ENCODE measurements at regions not wholly inside any gene's neighbourhood (a gene's known extent, or its start where the extent isn't known, plus 50 kb on each side); places are given as distances from the start of the nearest gene placed in this dataset.

- H3K4me3 ChIP-seq (ENCODE audit: low read depth, low read length) = no peak overlapping the region
- no peak for TF ChIP-seq CTCF (IDR thresholded peaks at IDR 0.05; ENCODE audit: insufficient read depth, low read length, poor library complexity, severe bottlenecking)
- no peaks in the 10 kb centered on the region for H3K27me3 ChIP-seq (ENCODE audit: control insufficient read depth, insufficient read depth, low read length)
- no peaks in the 10 kb centered on the region for H3K36me3 ChIP-seq (ENCODE audit: control insufficient read depth, insufficient read depth, low read length)
- DNase-seq (ENCODE audit: low read depth) = no peak
These were observed 350.4 kb downstream of the AMY1C start for GRCh38 chr1:104100115-104100514.

DNA sequence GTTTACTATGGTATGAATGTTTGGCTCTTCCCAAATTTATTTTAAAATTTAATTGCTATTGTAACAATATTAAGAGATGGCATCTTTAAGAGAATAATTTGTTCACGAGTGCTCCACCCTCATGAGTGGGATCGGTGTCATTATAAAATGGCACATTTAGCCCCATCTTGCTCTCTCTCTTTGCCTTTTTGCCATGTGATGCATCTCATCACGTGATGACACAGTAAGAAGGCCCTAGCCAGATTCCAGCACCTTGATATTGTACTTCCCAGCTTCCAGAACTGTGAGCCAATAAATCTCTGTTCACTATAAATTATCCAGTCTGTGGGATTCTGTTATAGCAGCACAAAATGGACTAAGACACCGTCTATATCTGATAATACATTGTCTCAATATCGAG, 355.8 kb downstream of the AMY1C start:
- no peak for TF ChIP-seq CTCF (IDR thresholded peaks at IDR 0.05; ENCODE audit: insufficient read depth, low read length, poor library complexity, severe bottlenecking)
- Histone ChIP-seq H3K27me3 (ENCODE audit: control insufficient read depth, insufficient read depth, low read length) (no peaks in the 10 kb centered on the region), H3K4me3 (ENCODE audit: low read depth, low read length) (no peak overlapping the region), H3K36me3 (ENCODE audit: control insufficient read depth, insufficient read depth, low read length) (no peaks in the 10 kb centered on the region)
- DNase-seq (ENCODE audit: low read depth) = no peak

GRCh38 chr1:104120525-104120924, 370.8 kb downstream of the AMY1C start:
- Histone ChIP-seq H3K36me3 (ENCODE audit: control insufficient read depth, insufficient read depth, low read length) (no peaks in the 10 kb centered on the region), H3K27me3 (ENCODE audit: control insufficient read depth, insufficient read depth, low read length) (no peaks in the 10 kb centered on the region), H3K4me3 (ENCODE audit: low read depth, low read length) (no peak overlapping the region)
- DNase-seq (ENCODE audit: low read depth) = no peak
- TF ChIP-seq CTCF (IDR thresholded peaks at IDR 0.05; ENCODE audit: insufficient read depth, low read length, poor library complexity, severe bottlenecking) = no peak

DNA sequence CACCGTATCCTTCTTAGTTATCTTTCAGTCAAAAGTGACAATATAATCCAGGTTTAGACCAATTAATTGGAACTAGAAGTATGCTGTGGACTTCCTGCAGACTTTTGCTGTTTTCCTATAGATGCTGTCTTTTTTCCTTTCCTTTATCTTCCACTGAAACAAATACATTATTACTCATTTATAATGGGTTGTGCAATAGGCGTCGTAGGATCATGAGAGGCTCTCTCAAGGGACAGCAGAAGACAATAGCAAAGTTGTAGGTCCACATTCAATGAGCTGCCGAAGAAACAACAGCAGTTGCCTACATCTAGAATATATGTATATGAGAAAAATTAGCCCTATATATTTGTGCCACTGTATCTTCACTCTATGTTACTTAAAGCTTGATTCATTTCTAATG, 371.6 kb downstream of the AMY1C start:
- no peaks in the 10 kb centered on the region for H3K27me3 ChIP-seq (ENCODE audit: control insufficient read depth, insufficient read depth, low read length)
- TF ChIP-seq CTCF (IDR thresholded peaks at IDR 0.05; ENCODE audit: insufficient read depth, low read length, poor library complexity, severe bottlenecking) = no peak
- DNase-seq (ENCODE audit: low read depth) = no peak

GRCh38 chr1:104125266-104125665, 375.6 kb downstream of the AMY1C start:
- Histone ChIP-seq H3K4me3 (ENCODE audit: low read depth, low read length) (no peak overlapping the region), H3K27me3 (ENCODE audit: control insufficient read depth, insufficient read depth, low read length) (no peaks in the 10 kb centered on the region), H3K36me3 (ENCODE audit: control insufficient read depth, insufficient read depth, low read length) (no peaks in the 10 kb centered on the region)
- no peak for TF ChIP-seq CTCF (IDR thresholded peaks at IDR 0.05; ENCODE audit: insufficient read depth, low read length, poor library complexity, severe bottlenecking)
- DNase-seq (ENCODE audit: low read depth) = peak; percentile 7

More for the DNA sequence above, 371.6 kb downstream of the AMY1C start:
- Histone ChIP-seq H3K36me3 (ENCODE audit: control insufficient read depth, insufficient read depth, low read length) (no peaks in the 10 kb centered on the region), H3K4me3 (ENCODE audit: low read depth, low read length) (no peak overlapping the region)

DNA sequence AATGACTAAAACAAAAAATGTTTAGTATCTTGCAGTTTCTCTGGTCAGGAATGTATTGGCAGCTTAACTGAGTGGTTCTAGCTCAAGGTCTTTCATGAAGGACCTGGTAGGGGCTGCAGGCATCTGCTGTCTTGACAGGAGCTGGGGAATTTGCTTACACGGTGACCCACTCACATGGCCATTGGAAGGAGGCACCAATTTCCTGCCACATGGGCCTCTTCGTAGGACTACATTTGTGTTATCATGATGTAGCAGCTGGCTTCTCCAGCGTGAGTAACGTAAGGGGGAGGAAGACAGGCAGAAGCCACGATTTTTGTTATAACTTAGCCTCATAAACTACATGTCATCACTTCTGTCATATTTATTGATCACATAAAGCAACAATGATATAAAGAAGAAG, 376.3 kb downstream of the AMY1C start:
- Histone ChIP-seq H3K36me3 (ENCODE audit: control insufficient read depth, insufficient read depth, low read length) (no peaks in the 10 kb centered on the region), H3K4me3 (ENCODE audit: low read depth, low read length) (no peak overlapping the region), H3K27me3 (ENCODE audit: control insufficient read depth, insufficient read depth, low read length) (no peaks in the 10 kb centered on the region)
- DNase-seq (ENCODE audit: low read depth) = no peak
- no peak for TF ChIP-seq CTCF (IDR thresholded peaks at IDR 0.05; ENCODE audit: insufficient read depth, low read length, poor library complexity, severe bottlenecking)
